Keratinocyte (primary cell): ENCODE measurements at regions not wholly inside any gene's neighbourhood (a gene's known extent, or its start where the extent isn't known, plus 50 kb on each side); places are given as distances from the start of the nearest gene placed in this dataset.

Source experiments
- EZH2 ChIP-seq: IDR thresholded peaks from one replicate; pipeline ENCODE4 v1.6.1; 2012; ENCODE audit warnings: inconsistent platforms, mild to moderate bottlenecking, low read length, moderate library complexity
- TF ChIP-seq, protein P1 (sequence below), 3 experiments: IDR thresholded peaks in 1 of 3; conservative IDR thresholded peaks in 1 of 3; optimal IDR thresholded peaks in 1 of 3; 2 replicates in 2 of 3; 3 replicates in 1 of 3; pipeline versions ENCODE3 to v1.5.1; 2011; ENCODE audit warnings: low read length in 3 of 3, mild to moderate bottlenecking in 3 of 3, moderate library complexity in 2 of 3, control low read depth in 1 of 3, inconsistent platforms in 1 of 3; ENCODE audit not compliant: insufficient read depth in 2 of 3; ENCODE audit errors: extremely low read depth in 1 of 3

DNA sequence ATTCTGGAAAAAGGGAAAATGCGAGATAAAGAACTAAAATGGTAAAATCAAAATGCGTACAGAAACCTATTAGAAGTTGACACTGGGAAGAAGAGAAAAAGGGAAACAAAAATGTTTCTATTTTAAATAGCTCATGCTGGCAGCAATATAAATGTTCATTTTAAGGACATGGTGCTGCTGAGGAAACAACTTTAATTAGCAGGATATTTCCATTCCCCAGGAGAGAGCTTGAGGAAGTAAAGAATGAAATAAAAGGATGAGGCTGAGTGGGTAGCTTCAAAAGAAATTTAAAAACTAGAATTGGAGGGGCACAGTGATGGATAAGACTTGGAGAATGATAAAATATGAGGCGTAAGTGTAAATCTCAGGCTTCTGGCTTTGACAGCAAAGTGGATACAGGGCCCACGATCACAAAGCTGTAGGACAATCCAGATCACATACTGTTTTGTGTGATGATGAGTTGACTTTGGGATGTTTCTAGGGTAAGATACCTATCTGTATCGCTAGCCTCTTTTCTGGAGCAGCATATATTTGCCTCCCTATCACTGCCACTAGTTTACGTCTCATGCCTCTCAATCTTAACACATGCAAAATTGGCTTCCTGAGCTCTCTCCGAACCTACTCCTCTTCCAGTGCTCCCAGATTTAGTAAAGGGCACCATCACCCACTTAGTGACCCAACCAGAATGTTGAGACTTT, 571.3 kb upstream of the MIR17HG start:
- TF ChIP-seq, protein P1, sequence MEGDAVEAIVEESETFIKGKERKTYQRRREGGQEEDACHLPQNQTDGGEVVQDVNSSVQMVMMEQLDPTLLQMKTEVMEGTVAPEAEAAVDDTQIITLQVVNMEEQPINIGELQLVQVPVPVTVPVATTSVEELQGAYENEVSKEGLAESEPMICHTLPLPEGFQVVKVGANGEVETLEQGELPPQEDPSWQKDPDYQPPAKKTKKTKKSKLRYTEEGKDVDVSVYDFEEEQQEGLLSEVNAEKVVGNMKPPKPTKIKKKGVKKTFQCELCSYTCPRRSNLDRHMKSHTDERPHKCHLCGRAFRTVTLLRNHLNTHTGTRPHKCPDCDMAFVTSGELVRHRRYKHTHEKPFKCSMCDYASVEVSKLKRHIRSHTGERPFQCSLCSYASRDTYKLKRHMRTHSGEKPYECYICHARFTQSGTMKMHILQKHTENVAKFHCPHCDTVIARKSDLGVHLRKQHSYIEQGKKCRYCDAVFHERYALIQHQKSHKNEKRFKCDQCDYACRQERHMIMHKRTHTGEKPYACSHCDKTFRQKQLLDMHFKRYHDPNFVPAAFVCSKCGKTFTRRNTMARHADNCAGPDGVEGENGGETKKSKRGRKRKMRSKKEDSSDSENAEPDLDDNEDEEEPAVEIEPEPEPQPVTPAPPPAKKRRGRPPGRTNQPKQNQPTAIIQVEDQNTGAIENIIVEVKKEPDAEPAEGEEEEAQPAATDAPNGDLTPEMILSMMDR (optimal IDR thresholded peaks at IDR 0.05 in 1 of 3, IDR thresholded peaks at IDR 0.05 in 1 of 3, conservative IDR thresholded peaks at IDR 0.05 in 1 of 3; ENCODE audit: extremely low read depth in 1 of 3, insufficient read depth in 2 of 3, low read length in 3 of 3), result no peak
- no peak for TF ChIP-seq EZH2
